Fibroblast of lung (primary cell): ENCODE measurements at regions not wholly inside any gene's neighbourhood (a gene's known extent, or its start where the extent isn't known, plus 50 kb on each side); places are given as distances from the start of the nearest gene placed in this dataset.

Source experiments
- CTCF ChIP-seq, 2 donors: IDR thresholded peaks in 1 of 2; conservative IDR thresholded peaks in 1 of 2; 1 replicate in 1 of 2; 2 replicates in 1 of 2; pipeline ENCODE4 v1.5.1; 2011 to 2012; ENCODE audit warnings: low read length in 2 of 2, control low read depth in 1 of 2, inconsistent platforms in 1 of 2, low read depth in 1 of 2, mild to moderate bottlenecking in 1 of 2
- EZH2 ChIP-seq: IDR thresholded peaks from 2 replicates; pipeline ENCODE4 v1.5.1; 2012; ENCODE audit warnings: low read length, control low read depth, mild to moderate bottlenecking; ENCODE audit errors: missing control alignments

GRCh38 chr15:19943515-19943914 lies 598.1 kb downstream of the GOLGA6L6 start:
- TF ChIP-seq CTCF (conservative IDR thresholded peaks at IDR 0.05 in 1 of 2, IDR thresholded peaks at IDR 0.05 in 1 of 2; ENCODE audit: low read depth in 1 of 2, low read length in 2 of 2): no peak
- TF ChIP-seq EZH2: no peak
